ENCODE measurements at regions not wholly inside any gene's neighbourhood (a gene's known extent, or its start where the extent isn't known, plus 50 kb on each side); places are given as distances from the start of the nearest gene placed in this dataset.

DNA sequence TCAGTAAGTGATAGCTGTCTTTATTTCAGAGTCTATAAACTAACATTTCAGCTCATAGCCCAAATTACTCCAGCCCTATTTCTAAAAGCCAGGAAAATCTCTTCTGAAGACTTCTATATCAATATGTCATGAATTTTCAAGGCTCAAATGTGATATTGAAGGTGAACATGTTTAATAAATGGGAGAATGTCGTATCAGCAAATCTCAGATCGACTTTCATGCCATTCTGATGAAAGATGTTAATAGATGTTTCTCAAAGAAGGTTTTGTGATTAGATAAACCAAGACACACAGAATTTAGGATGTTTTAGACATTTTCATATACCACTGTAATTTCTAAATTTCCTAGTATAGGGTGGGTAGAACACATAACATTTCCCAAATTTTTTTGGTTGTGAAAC lies 380.6 kb downstream of the ARL4A start:
- Histone ChIP-seq H3K4me3 (ENCODE audit: low read length) (no peak overlapping the region), H3F3A (ENCODE audit: control insufficient read depth, insufficient read depth) (no peaks in the 10 kb centered on the region), H4K20me1 (ENCODE audit: control insufficient read depth, insufficient read depth, low read depth, low read length) (no peaks in the 10 kb centered on the region)

GRCh38 chr7:13069841-13070240 lies 382.4 kb downstream of the ARL4A start:
- H3F3A ChIP-seq (ENCODE audit: control insufficient read depth, insufficient read depth): no peaks in the 10 kb centered on the region

More for the DNA sequence above, 380.6 kb downstream of the ARL4A start:
- TF ChIP-seq, protein P1, sequence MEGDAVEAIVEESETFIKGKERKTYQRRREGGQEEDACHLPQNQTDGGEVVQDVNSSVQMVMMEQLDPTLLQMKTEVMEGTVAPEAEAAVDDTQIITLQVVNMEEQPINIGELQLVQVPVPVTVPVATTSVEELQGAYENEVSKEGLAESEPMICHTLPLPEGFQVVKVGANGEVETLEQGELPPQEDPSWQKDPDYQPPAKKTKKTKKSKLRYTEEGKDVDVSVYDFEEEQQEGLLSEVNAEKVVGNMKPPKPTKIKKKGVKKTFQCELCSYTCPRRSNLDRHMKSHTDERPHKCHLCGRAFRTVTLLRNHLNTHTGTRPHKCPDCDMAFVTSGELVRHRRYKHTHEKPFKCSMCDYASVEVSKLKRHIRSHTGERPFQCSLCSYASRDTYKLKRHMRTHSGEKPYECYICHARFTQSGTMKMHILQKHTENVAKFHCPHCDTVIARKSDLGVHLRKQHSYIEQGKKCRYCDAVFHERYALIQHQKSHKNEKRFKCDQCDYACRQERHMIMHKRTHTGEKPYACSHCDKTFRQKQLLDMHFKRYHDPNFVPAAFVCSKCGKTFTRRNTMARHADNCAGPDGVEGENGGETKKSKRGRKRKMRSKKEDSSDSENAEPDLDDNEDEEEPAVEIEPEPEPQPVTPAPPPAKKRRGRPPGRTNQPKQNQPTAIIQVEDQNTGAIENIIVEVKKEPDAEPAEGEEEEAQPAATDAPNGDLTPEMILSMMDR (IDR thresholded peaks at IDR 0.05; ENCODE audit: low read depth, low read length, poor library complexity, severe bottlenecking): no peak
- no peak for TF ChIP-seq EZH2phosphoT487 (IDR thresholded peaks at IDR 0.05; ENCODE audit: borderline replicate concordance, low read length)
- H3K4me2 ChIP-seq (ENCODE audit: low read length): no peak overlapping the region
- H3K27me3 ChIP-seq (ENCODE audit: control insufficient read depth, low read length): no peaks in the 10 kb centered on the region
- no peaks in the 10 kb centered on the region for H3K4me1 ChIP-seq (ENCODE audit: control insufficient read depth, low read length)
- H3K27ac ChIP-seq (ENCODE audit: low read depth, low read length): no peak overlapping the region
- no peaks in the 10 kb centered on the region for H3K9me2 ChIP-seq (replicated peaks; ENCODE audit: control insufficient read depth, low read length)
- H3K9me3 ChIP-seq (ENCODE audit: control insufficient read depth, insufficient read depth, low read length): no peaks in the 10 kb centered on the region
- H3K36me3 ChIP-seq (ENCODE audit: control insufficient read depth, low read length): no peaks in the 10 kb centered on the region
- no peaks in the 10 kb centered on the region for H3K79me2 ChIP-seq (ENCODE audit: control insufficient read depth, low read length)

DNA sequence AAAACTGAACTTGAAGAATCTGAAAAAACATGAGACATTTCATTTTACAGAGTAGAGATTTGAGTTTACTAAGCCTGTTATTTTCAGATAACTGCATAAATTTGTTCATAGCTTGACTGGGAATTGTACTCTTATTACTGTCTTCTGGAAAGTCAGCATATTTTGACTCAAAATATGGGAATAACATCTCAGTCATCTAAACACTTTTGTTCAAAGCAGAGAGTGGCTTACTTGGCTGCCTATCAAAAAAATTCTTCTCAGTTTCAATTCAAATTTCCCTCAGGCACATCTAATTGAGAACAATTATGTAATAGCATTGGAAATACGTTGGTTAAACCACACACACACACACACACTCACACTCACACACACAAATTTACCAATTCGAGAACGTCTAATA lies 384.6 kb downstream of the ARL4A start:
- no peak overlapping the region for H3K4me2 ChIP-seq (ENCODE audit: low read length)
- no peak overlapping the region for H3K27ac ChIP-seq (ENCODE audit: low read depth, low read length)
- no peaks in the 10 kb centered on the region for H3F3A ChIP-seq (ENCODE audit: control insufficient read depth, insufficient read depth)
- no peaks in the 10 kb centered on the region for H3K9me2 ChIP-seq (replicated peaks; ENCODE audit: control insufficient read depth, low read length)
- H3K79me2 ChIP-seq (ENCODE audit: control insufficient read depth, low read length): no peaks in the 10 kb centered on the region
- no peaks in the 10 kb centered on the region for H3K36me3 ChIP-seq (ENCODE audit: control insufficient read depth, low read length)
- H3K27me3 ChIP-seq (ENCODE audit: control insufficient read depth, low read length): no peaks in the 10 kb centered on the region
- H3K4me1 ChIP-seq (ENCODE audit: control insufficient read depth, low read length): no peaks in the 10 kb centered on the region
- H3K9me3 ChIP-seq (ENCODE audit: control insufficient read depth, insufficient read depth, low read length): no peaks in the 10 kb centered on the region
- no peaks in the 10 kb centered on the region for H4K20me1 ChIP-seq (ENCODE audit: control insufficient read depth, insufficient read depth, low read depth, low read length)
- TF ChIP-seq, protein P1 (IDR thresholded peaks at IDR 0.05; ENCODE audit: low read depth, low read length, poor library complexity, severe bottlenecking): no peak
- no peak for TF ChIP-seq EZH2phosphoT487 (IDR thresholded peaks at IDR 0.05; ENCODE audit: borderline replicate concordance, low read length)
- no peak overlapping the region for H3K4me3 ChIP-seq (ENCODE audit: low read length)

More at GRCh38 chr7:13069841-13070240, 382.4 kb downstream of the ARL4A start:
- no peak for TF ChIP-seq EZH2phosphoT487 (IDR thresholded peaks at IDR 0.05; ENCODE audit: borderline replicate concordance, low read length)
- H3K4me2 ChIP-seq (ENCODE audit: low read length): no peak overlapping the region
- H3K9me2 ChIP-seq (replicated peaks; ENCODE audit: control insufficient read depth, low read length): no peaks in the 10 kb centered on the region
- no peaks in the 10 kb centered on the region for H3K9me3 ChIP-seq (ENCODE audit: control insufficient read depth, insufficient read depth, low read length)
- H3K79me2 ChIP-seq (ENCODE audit: control insufficient read depth, low read length): no peaks in the 10 kb centered on the region
- H3K4me3 ChIP-seq (ENCODE audit: low read length): no peak overlapping the region
- H4K20me1 ChIP-seq (ENCODE audit: control insufficient read depth, insufficient read depth, low read depth, low read length): no peaks in the 10 kb centered on the region
- H3K27ac ChIP-seq (ENCODE audit: low read depth, low read length): no peak overlapping the region
- H3K27me3 ChIP-seq (ENCODE audit: control insufficient read depth, low read length): no peaks in the 10 kb centered on the region
- no peaks in the 10 kb centered on the region for H3K36me3 ChIP-seq (ENCODE audit: control insufficient read depth, low read length)
- H3K4me1 ChIP-seq (ENCODE audit: control insufficient read depth, low read length): no peaks in the 10 kb centered on the region

DNA sequence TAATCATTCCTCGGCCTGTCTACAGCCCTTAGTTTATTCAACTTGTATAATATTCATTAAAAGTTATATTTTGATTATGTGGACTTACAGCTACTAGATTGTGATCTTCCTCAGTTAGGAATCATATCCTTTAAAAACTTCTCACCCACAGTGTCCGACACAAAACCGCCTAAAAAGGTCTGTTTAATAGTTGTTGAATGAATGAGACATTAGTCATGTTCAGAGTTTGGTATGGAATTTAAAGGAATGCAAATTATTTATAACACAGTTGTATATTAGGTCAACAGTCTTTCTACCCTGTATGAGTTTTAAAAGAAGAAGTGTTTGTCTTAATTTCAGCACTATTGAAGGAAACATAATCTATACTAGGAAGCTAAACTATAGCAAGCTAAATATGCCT lies 390.0 kb downstream of the ARL4A start:
- Histone ChIP-seq H3K9me3 (ENCODE audit: control insufficient read depth, insufficient read depth, low read length) (no peaks in the 10 kb centered on the region), H3K4me2 (ENCODE audit: low read length) (no peak overlapping the region), H3K27ac (ENCODE audit: low read depth, low read length) (no peak overlapping the region), H3K4me1 (ENCODE audit: control insufficient read depth, low read length) (no peaks in the 10 kb centered on the region), H3K4me3 (ENCODE audit: low read length) (no peak overlapping the region), H3K27me3 (ENCODE audit: control insufficient read depth, low read length) (no peaks in the 10 kb centered on the region), H3K36me3 (ENCODE audit: control insufficient read depth, low read length) (no peaks in the 10 kb centered on the region), H3K79me2 (ENCODE audit: control insufficient read depth, low read length) (no peaks in the 10 kb centered on the region), H3K9me2 (replicated peaks; ENCODE audit: control insufficient read depth, low read length) (no peaks in the 10 kb centered on the region), H4K20me1 (ENCODE audit: control insufficient read depth, insufficient read depth, low read depth, low read length) (no peaks in the 10 kb centered on the region), H3F3A (ENCODE audit: control insufficient read depth, insufficient read depth) (no peaks in the 10 kb centered on the region)
- no peak for TF ChIP-seq EZH2phosphoT487 (IDR thresholded peaks at IDR 0.05; ENCODE audit: borderline replicate concordance, low read length)
- TF ChIP-seq, protein P1 (IDR thresholded peaks at IDR 0.05; ENCODE audit: low read depth, low read length, poor library complexity, severe bottlenecking): no peak

Measured in DOHH2 (cell line).